ENCODE measurements at regions not wholly inside any gene's neighbourhood (a gene's known extent, or its start where the extent isn't known, plus 50 kb on each side); places are given as distances from the start of the nearest gene placed in this dataset.

DNA sequence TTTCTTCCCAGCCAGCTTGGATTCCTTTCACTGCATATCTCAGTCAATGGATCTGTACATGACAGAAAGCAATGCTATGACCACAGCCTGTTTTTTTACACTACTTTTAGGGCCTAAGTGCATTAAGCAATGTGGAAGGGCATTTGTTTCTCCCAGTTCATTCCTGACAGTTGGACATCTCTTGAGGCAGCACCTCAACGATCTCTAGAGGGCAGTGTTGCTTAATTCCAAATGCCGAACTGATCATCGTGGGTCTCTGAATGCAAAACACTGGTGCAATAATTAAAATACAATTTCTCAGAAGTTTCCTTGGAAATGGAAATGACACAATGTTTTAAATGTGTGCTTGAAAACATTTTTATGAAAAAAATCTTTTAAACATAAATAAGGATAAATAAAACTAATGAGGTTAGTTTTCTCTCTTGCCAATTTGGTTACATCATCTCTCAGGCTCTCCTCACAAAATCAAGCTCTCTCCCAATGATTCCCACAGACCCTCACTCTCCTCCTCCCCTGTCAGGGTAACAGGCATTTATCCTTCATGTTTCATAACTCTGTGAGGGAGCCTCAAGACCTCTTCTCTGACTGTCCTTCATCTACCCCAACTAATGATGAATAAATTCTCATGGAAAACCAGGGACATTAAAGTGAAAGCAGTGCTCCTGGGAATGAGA lies 192.4 kb upstream of the SLC16A7 start:
- no peak overlapping the region for H3K27ac ChIP-seq
- H3K4me1 ChIP-seq (replicated peaks in 1 of 2) = no peaks in the 10 kb centered on the region
- DNase-seq = peak; percentile 37 to 77 (median 45)
- peak overlapping the region in 1 of 4 donors; percentile 36 for H3K4me3 ChIP-seq
- TF ChIP-seq, protein P1, sequence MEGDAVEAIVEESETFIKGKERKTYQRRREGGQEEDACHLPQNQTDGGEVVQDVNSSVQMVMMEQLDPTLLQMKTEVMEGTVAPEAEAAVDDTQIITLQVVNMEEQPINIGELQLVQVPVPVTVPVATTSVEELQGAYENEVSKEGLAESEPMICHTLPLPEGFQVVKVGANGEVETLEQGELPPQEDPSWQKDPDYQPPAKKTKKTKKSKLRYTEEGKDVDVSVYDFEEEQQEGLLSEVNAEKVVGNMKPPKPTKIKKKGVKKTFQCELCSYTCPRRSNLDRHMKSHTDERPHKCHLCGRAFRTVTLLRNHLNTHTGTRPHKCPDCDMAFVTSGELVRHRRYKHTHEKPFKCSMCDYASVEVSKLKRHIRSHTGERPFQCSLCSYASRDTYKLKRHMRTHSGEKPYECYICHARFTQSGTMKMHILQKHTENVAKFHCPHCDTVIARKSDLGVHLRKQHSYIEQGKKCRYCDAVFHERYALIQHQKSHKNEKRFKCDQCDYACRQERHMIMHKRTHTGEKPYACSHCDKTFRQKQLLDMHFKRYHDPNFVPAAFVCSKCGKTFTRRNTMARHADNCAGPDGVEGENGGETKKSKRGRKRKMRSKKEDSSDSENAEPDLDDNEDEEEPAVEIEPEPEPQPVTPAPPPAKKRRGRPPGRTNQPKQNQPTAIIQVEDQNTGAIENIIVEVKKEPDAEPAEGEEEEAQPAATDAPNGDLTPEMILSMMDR (IDR thresholded peaks at IDR 0.05) = peak; percentile 49 to 75 (median 62)
- TF ChIP-seq POLR2A (IDR thresholded peaks at IDR 0.05) = no peak
- no peaks in the 10 kb centered on the region for H3K36me3 ChIP-seq (replicated peaks in 1 of 2)
- intact Hi-C loops (cut with DNase I) = no loop called here
- no peaks in the 10 kb centered on the region for H3K9me3 ChIP-seq (replicated peaks in 1 of 3)
- H3K27me3 ChIP-seq = no peaks in the 10 kb centered on the region
- 0% methylated on average over 3 of the region's 3 CpGs for WGBS, 4 donors

DNA sequence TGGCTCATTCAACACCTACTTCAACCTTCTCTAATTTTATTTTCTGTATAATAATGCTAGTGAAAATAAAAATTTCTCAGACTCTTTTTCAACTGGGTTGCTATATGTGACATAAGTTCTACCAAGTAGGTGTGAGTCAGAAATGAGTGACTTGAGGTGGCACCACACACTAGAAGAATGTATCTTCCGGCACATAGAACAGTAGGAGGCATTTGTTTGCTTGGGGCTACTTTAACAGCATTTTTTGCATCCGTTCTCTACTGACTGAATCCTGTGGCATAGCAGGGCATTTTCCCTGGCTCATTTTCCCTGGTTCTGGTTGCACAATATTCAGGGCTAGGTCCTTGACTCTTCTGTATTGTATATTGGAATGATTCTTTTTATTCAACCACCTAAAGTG lies 194.0 kb upstream of the SLC16A7 start:
- Histone ChIP-seq H3K27me3 (no peaks in the 10 kb centered on the region), H3K9me3 (replicated peaks in 1 of 3) (no peaks in the 10 kb centered on the region), H3K4me3 (no peak overlapping the region), H3K27ac (no peak overlapping the region), H3K36me3 (replicated peaks in 1 of 2) (no peaks in the 10 kb centered on the region), H3K4me1 (replicated peaks in 1 of 2) (no peaks in the 10 kb centered on the region)
- no peak for DNase-seq
- TF ChIP-seq POLR2A (IDR thresholded peaks at IDR 0.05) = no peak
- TF ChIP-seq, protein P1 (IDR thresholded peaks at IDR 0.05) = no peak
- intact Hi-C loops (cut with DNase I) = no loop called here
- 58 to 83% (median 68%) methylated on average over 2 of the region's 2 CpGs for WGBS, 4 donors

DNA sequence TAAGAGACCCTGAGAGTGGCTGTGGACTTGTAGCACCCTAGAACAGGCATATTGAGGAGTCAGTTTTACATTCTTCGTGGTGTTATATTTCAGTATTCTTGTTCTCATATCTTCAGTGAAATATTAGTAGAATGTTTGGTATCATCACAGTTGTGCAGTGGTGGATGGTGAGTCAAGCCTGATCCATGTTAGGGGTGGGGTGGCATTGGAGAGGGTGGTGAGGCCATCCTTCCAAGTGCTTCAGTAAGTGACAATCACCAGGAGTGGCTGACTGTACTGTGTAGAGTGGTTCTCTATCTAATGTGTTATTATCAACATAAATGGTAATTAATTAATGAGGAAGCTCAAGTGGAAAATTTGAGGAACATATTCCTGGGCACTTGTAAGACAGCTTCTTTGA lies 197.7 kb upstream of the SLC16A7 start:
- 73 to 90% (median 79%) methylated on average over 1 of the region's 1 CpG for WGBS, 4 donors
- H3K4me1 ChIP-seq (replicated peaks in 1 of 2) = no peaks in the 10 kb centered on the region
- no peak for TF ChIP-seq POLR2A (IDR thresholded peaks at IDR 0.05)
- TF ChIP-seq, protein P1 (IDR thresholded peaks at IDR 0.05) = no peak

DNA sequence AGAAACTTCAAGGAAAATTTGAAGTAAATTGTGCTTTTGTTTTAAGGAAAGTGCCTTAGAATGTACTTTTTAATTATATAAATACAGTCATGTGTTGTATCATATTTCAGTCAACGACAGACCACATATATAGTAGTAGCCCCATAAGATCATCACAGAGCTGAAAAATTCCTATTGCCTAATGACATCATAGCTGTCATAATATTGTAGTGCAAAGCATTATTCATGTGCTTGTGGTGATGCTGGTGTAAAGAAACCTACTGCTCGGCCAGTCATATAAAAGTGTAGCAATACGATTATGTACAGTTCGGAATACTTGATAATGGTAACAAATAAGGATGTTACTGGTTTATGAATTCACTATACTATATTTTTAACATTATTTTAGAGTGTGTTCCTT lies 198.9 kb upstream of the SLC16A7 start:
- 85 to 94% (median 89%) methylated on average over 4 of the region's 4 CpGs for WGBS, 4 donors

More for the DNA sequence above, 197.7 kb upstream of the SLC16A7 start:
- Histone ChIP-seq H3K9me3 (replicated peaks in 1 of 3) (no peaks in the 10 kb centered on the region), H3K27ac (no peak overlapping the region), H3K36me3 (replicated peaks in 1 of 2) (no peaks in the 10 kb centered on the region), H3K27me3 (no peaks in the 10 kb centered on the region), H3K4me3 (no peak overlapping the region)
- intact Hi-C loops (cut with DNase I) = no loop called here
- no peak for DNase-seq

More for the DNA sequence above, 198.9 kb upstream of the SLC16A7 start:
- DNase-seq = no peak
- no peak overlapping the region for H3K27ac ChIP-seq
- TF ChIP-seq, protein P1 (IDR thresholded peaks at IDR 0.05) = no peak
- no peak for TF ChIP-seq POLR2A (IDR thresholded peaks at IDR 0.05)
- H3K36me3 ChIP-seq (replicated peaks in 1 of 2) = no peaks in the 10 kb centered on the region
- no peaks in the 10 kb centered on the region for H3K9me3 ChIP-seq (replicated peaks in 1 of 3)
- intact Hi-C loops (cut with DNase I) = no loop called here
- H3K4me3 ChIP-seq = no peak overlapping the region
- no peaks in the 10 kb centered on the region for H3K4me1 ChIP-seq (replicated peaks in 1 of 2)
- H3K27me3 ChIP-seq = no peaks in the 10 kb centered on the region
